Right lobe of liver (tissue), 4 donors: ENCODE measurements at regions not wholly inside any gene's neighbourhood (a gene's known extent, or its start where the extent isn't known, plus 50 kb on each side); places are given as distances from the start of the nearest gene placed in this dataset.

Experiments
- POLR2A ChIP-seq: fragments of 450-650 bp; IDR thresholded peaks from one replicate; pipeline ENCODE4 v1.6.1; 2017; ENCODE audit warnings: antibody characterized with exemption, mild to moderate bottlenecking
- TF ChIP-seq, protein P1 (sequence below), 4 donors: fragments of 200-600 bp in 3 of 4; fragments of 450-650 bp in 1 of 4; IDR thresholded peaks; one replicate each; pipeline versions ENCODE4 v1.5.1 to v1.8.0; 2016 to 2022; ENCODE audit warnings: antibody characterized with exemption in 4 of 4, mild to moderate bottlenecking in 2 of 4
- donor health status: DM: no; HTN: no; CAD: no.
- donor health status: DM: no; HTN: no; CAD: no.
- donor health status: DM: no; HTN: yes; CAD: no.

DNA sequence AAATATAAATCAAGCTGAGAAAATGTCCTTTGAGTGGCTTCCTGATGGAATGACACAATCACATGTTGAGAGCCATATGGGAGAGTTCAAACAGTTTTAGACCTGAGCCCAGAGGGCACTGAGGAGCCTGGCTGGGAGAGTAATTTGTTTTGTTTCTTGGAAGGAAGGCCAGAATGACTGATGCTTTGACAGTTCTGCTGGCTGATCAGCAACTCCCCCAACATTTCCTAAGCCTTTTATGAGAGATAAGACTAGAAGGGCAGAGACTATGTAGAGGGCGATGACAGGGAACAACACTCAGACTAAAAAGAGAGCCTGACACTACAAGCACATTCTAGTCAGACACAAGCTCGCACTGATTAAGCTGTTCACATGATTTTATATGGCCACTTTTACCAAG, 169.2 kb downstream of the COX7C start:
- no peak for TF ChIP-seq POLR2A
- TF ChIP-seq, protein P1, sequence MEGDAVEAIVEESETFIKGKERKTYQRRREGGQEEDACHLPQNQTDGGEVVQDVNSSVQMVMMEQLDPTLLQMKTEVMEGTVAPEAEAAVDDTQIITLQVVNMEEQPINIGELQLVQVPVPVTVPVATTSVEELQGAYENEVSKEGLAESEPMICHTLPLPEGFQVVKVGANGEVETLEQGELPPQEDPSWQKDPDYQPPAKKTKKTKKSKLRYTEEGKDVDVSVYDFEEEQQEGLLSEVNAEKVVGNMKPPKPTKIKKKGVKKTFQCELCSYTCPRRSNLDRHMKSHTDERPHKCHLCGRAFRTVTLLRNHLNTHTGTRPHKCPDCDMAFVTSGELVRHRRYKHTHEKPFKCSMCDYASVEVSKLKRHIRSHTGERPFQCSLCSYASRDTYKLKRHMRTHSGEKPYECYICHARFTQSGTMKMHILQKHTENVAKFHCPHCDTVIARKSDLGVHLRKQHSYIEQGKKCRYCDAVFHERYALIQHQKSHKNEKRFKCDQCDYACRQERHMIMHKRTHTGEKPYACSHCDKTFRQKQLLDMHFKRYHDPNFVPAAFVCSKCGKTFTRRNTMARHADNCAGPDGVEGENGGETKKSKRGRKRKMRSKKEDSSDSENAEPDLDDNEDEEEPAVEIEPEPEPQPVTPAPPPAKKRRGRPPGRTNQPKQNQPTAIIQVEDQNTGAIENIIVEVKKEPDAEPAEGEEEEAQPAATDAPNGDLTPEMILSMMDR (IDR thresholded peaks at IDR 0.05) = no peak
